Stomach (tissue), 8 donors: ENCODE measurements at regions not wholly inside any gene's neighbourhood (a gene's known extent, or its start where the extent isn't known, plus 50 kb on each side); places are given as distances from the start of the nearest gene placed in this dataset.

Experiments
- DNase-seq, 2 donors: peaks; one replicate each; pipeline versions ENCODE4 v3.0.0 to v3.0.0-alpha.2; 2013 to 2019
- H3K27ac ChIP-seq, 5 donors: fragments of 200-600 bp in 4 of 5; sonication (generic) in 4 of 5; one replicate each; pipeline ENCODE4 v1.5.1; 2013 to 2019; ENCODE audit warnings: mild to moderate bottlenecking in 1 of 5, moderate library complexity in 1 of 5
- H3K27me3 ChIP-seq, 3 donors: fragments of 200-600 bp; sonication (generic); one replicate each; pipeline ENCODE4 v1.5.1; 2017 to 2019; ENCODE audit warnings: mixed run types in 1 of 3
- H3K36me3 ChIP-seq, 4 donors: fragments of 200-600 bp; sonication (generic); 1 replicate in 3 of 4; 2 replicates in 1 of 4; pipeline ENCODE4 v1.5.1; 2016 to 2019
- H3K4me1 ChIP-seq, 4 donors: fragments of 200-600 bp; sonication (generic); one replicate each; pipeline ENCODE4 v1.5.1; 2016 to 2019
- H3K4me3 ChIP-seq, 4 donors: fragments of 200-600 bp; sonication (generic) in 3 of 4; one replicate each; pipeline ENCODE4 v1.5.1; 2016 to 2019; ENCODE audit warnings: mild to moderate bottlenecking in 1 of 4
- H3K9me3 ChIP-seq, 4 donors: fragments of 200-600 bp; sonication (generic); one replicate each; pipeline ENCODE4 v1.5.1; 2016 to 2019
- EP300 ChIP-seq: sonication (generic); formaldehyde crosslinking; IDR thresholded peaks from one replicate; pipeline ENCODE4 v1.6.1; 2017; ENCODE audit warnings: antibody characterized with exemption
- POLR2A ChIP-seq, 4 donors: fragments of 450-650 bp; IDR thresholded peaks; one replicate each; pipeline ENCODE4 v1.6.1; 2016; ENCODE audit warnings: antibody characterized with exemption in 4 of 4, control low read depth in 2 of 4, mild to moderate bottlenecking in 1 of 4, moderate library complexity in 1 of 4
- POLR2AphosphoS5 ChIP-seq, 3 donors: sonication (generic); formaldehyde crosslinking; IDR thresholded peaks; one replicate each; pipeline ENCODE4 v1.6.1; 2016; ENCODE audit warnings: antibody characterized with exemption in 3 of 3
- WGBS, 5 donors: extraction: QIAGEN DNeasy Blood & Tissue Kit in 3 of 5; methylation state at CpG; one replicate each; pipeline versions ENCODE4 v1.1.5 to v1.1.7; 2013 to 2018; 5-methylcytosine and 5-hydroxymethylcytosine counted together
- intact Hi-C: fragments of 100-400 bp; cut with DNase I; formaldehyde crosslinking; loops from one replicate; pipeline ENCODE4 v1.15.1; 2023; ENCODE audit warnings: low total_unique reads
- TF ChIP-seq, protein P1 (sequence below), 7 experiments: fragments of 450-650 bp in 4 of 7; fragments of 200-600 bp in 3 of 7; sonication (generic) in 3 of 7; IDR thresholded peaks; one replicate each; pipeline ENCODE4 v1.5.1; 2016 to 2019; ENCODE audit warnings: antibody characterized with exemption in 7 of 7, control low read depth in 2 of 7, mild to moderate bottlenecking in 1 of 7
- donor health status: healthy with polysubstance abuse.
- donor health status: Bipolar disorder and iron deficiency.
- donor health status: healthy.

DNA sequence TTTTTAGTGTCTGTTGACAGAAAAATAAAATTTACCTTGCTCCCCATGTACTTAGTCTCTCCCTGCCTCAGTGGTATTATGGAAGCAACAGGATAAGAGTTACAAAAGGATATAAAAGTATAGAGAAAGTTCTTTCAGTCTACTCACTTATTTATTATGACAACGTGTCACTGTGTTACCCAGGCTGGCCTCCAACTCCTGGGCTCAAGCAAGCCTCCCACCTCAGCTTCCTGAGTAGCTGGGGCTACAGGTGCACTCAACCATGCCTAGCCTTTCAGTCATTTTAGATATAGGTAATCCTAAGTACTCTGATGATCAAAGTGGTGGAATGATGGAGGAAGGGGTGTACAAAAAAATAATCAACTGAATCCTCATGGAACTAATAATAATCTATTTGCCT is 215.2 kb upstream of the MKLN1 start:
- DNase-seq, result no peak
- Histone ChIP-seq H3K27me3 (no peaks in the 10 kb centered on the region), H3K4me3 (no peak overlapping the region), H3K36me3 (no peaks in the 10 kb centered on the region), H3K4me1 (peaks cover 0 to 40% (median 31%) of the 10 kb centered on the region in 4 donors), H3K9me3 (no peaks in the 10 kb centered on the region), H3K27ac (no peak overlapping the region)
- 62 to 97% (median 78%) methylated on average over 1 of the region's 1 CpG for WGBS, 5 donors
- TF ChIP-seq EP300, result no peak
- no peak for TF ChIP-seq POLR2AphosphoS5 (IDR thresholded peaks at IDR 0.05)
- TF ChIP-seq POLR2A (IDR thresholded peaks at IDR 0.05), result no peak
- TF ChIP-seq, protein P1, sequence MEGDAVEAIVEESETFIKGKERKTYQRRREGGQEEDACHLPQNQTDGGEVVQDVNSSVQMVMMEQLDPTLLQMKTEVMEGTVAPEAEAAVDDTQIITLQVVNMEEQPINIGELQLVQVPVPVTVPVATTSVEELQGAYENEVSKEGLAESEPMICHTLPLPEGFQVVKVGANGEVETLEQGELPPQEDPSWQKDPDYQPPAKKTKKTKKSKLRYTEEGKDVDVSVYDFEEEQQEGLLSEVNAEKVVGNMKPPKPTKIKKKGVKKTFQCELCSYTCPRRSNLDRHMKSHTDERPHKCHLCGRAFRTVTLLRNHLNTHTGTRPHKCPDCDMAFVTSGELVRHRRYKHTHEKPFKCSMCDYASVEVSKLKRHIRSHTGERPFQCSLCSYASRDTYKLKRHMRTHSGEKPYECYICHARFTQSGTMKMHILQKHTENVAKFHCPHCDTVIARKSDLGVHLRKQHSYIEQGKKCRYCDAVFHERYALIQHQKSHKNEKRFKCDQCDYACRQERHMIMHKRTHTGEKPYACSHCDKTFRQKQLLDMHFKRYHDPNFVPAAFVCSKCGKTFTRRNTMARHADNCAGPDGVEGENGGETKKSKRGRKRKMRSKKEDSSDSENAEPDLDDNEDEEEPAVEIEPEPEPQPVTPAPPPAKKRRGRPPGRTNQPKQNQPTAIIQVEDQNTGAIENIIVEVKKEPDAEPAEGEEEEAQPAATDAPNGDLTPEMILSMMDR (IDR thresholded peaks at IDR 0.05), result no peak
- intact Hi-C loops, result no loop called here

DNA sequence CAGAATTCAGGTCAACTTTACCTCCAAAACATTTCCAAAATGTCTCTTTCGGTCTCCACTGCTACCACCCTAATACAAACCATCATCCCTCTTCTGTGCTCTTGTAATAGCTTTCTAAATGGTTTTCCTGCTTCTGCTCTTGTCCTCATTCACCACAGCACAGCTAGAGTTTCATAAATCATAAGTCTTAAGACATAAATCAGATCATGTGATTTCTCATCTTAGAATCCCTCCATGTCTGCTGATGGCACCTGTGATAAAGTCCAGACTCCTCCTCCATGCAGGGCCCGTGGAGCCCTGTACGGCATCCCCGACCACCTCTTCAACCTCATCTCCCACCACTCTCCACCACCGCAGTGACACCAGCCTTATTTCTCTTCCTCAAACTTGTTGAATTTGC is 212.3 kb upstream of the MKLN1 start:
- H3K27ac ChIP-seq, result no peak overlapping the region
- TF ChIP-seq, protein P1 (IDR thresholded peaks at IDR 0.05), result no peak
- no peak for TF ChIP-seq POLR2AphosphoS5 (IDR thresholded peaks at IDR 0.05)
- peaks cover 0 to 9% (median 8%) of the 10 kb centered on the region in 4 donors for H3K9me3 ChIP-seq
- H3K4me1 ChIP-seq, result peaks cover 0 to 19% (median 12%) of the 10 kb centered on the region in 4 donors
- no peak overlapping the region for H3K4me3 ChIP-seq
- WGBS, 5 donors, result 72 to 83% (median 74%) methylated on average over 5 of the region's 5 CpGs
- intact Hi-C loops, result no loop called here
- DNase-seq, result no peak
- H3K27me3 ChIP-seq, result no peaks in the 10 kb centered on the region
- no peaks in the 10 kb centered on the region for H3K36me3 ChIP-seq

DNA sequence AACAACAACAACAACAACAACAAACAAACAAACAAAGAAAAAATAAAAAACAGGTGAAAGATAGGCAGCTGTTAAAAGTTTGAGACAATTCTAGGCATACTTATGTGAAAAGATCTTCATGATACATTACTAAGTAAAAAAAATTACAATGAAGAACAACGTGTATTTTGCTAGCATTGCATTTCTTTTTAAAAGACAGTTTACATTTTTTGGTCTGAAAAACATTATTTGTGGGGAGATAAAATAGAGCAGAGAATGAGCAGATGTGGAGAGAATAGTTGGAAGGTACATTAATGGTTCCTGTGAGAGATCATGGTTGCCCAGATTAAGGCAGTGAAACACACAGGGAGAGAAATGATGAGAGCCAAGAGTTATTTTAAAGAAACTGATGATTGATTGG is 210.2 kb upstream of the MKLN1 start:
- DNase-seq, result no peak
- 79 to 87% (median 86%) methylated on average over 1 of the region's 1 CpG for WGBS, 5 donors
- Histone ChIP-seq H3K36me3 (no peaks in the 10 kb centered on the region), H3K9me3 (peaks cover 0 to 9% (median 8%) of the 10 kb centered on the region in 4 donors), H3K27ac (no peak overlapping the region), H3K4me1 (no peaks in the 10 kb centered on the region), H3K4me3 (no peak overlapping the region), H3K27me3 (no peaks in the 10 kb centered on the region)
- intact Hi-C loops, result no loop called here
- TF ChIP-seq POLR2A (IDR thresholded peaks at IDR 0.05) (no peak), POLR2AphosphoS5 (IDR thresholded peaks at IDR 0.05) (no peak), EP300 (no peak)
- TF ChIP-seq, protein P1 (IDR thresholded peaks at IDR 0.05), result no peak

DNA sequence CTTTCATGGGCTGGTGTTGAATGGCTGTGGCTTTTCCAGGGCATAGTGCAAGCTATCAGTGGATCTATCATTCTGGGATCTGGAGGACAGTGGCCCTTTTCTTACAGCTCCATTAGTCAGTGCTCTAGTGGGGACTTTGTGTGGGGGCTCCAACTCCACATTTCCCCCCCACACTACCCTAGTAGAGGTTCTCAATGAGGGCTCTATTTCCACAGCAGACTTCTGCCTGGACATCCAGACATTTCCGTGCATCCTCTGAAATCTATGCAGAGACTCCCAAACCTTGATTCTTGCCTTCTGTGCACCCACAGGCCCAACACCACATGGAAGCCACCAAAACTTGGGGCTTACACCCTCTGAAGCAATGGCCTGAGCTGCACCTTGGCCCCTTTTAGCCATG is 208.3 kb upstream of the MKLN1 start:
- TF ChIP-seq, protein P1 (IDR thresholded peaks at IDR 0.05), result no peak
- TF ChIP-seq EP300 (no peak), POLR2AphosphoS5 (IDR thresholded peaks at IDR 0.05) (no peak)
- H3K27me3 ChIP-seq, result no peaks in the 10 kb centered on the region
- H3K4me3 ChIP-seq, result no peak overlapping the region
- intact Hi-C loops, result no loop called here
- no peak overlapping the region for H3K27ac ChIP-seq
- H3K9me3 ChIP-seq, result peaks cover 0 to 9% (median 8%) of the 10 kb centered on the region in 4 donors
- no peaks in the 10 kb centered on the region for H3K4me1 ChIP-seq
- no peak for DNase-seq
- WGBS, 5 donors, result 93 to 100% (median 100%) methylated on average over 1 of the region's 1 CpG
- no peaks in the 10 kb centered on the region for H3K36me3 ChIP-seq
